Activated naive CD4-positive, alpha-beta T cell treated with anti-CD3 and anti-CD28 coated beads for 36 hours (primary cell): ENCODE measurements at regions not wholly inside any gene's neighbourhood (a gene's known extent, or its start where the extent isn't known, plus 50 kb on each side); places are given as distances from the start of the nearest gene placed in this dataset.

ENCODE experiments used
- CTCF ChIA-PET: fragments of 350-600 bp; sonication (Branson Sonifier 250); formaldehyde crosslinking; loops from one replicate; lab custom pipeline; 2021; ENCODE audit warnings: antibody characterized with exemption; lab: Charles Lee
- DNase-seq: peaks from one replicate; pipeline ENCODE4 v3.0.0-alpha.2; 2020
- H3K27ac Mint-ChIP-seq: one replicate; pipeline ENCODE4 v1.8.0; 2021; ENCODE audit warnings: mild to moderate bottlenecking, mixed read lengths
- H3K27me3 Mint-ChIP-seq: one replicate; pipeline ENCODE4 v1.8.0; 2021; ENCODE audit warnings: low read depth, mixed read lengths
- H3K36me3 Mint-ChIP-seq: one replicate; pipeline ENCODE4 v1.8.0; 2021; ENCODE audit warnings: low read depth, mixed read lengths
- H3K4me1 Mint-ChIP-seq: one replicate; pipeline ENCODE4 v1.8.0; 2021; ENCODE audit warnings: low read depth, mixed read lengths
- H3K4me3 Mint-ChIP-seq: one replicate; pipeline ENCODE4 v1.8.0; 2021; ENCODE audit warnings: mild to moderate bottlenecking, moderate library complexity, mixed read lengths
- H3K9me3 Mint-ChIP-seq: one replicate; pipeline ENCODE4 v1.8.0; 2021; ENCODE audit warnings: mixed read lengths
- intact Hi-C: fragments of 100-400 bp; cut with micrococcal nuclease; formaldehyde crosslinking; loops from one replicate; pipeline ENCODE4 v1.15.1; 2023

DNA sequence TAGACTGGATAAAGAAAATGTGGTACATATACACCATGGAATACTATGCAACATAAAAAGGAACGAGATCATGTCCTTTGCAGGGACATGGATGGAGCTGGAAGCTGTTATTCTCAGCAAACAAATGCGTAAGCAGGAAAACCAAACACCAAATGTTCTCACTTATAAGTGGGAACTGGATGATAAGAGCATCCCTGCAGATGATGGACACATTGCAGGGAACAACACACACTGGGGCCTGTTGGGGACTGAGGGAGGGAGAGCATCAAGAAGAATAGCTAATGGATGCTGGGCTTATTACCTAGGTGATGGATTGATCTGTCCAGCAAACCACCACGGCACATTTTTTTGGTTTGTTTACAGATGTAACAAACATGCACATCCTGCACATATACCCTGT, 470.5 kb upstream of the CITED2 start:
- H3K4me1 Mint-ChIP-seq: no peaks in the 10 kb centered on the region
- CTCF ChIA-PET: no interaction called here
- no peak overlapping the region for H3K27ac Mint-ChIP-seq
- no peaks in the 10 kb centered on the region for H3K27me3 Mint-ChIP-seq
- H3K4me3 Mint-ChIP-seq: no peak overlapping the region
- H3K9me3 Mint-ChIP-seq: no peaks in the 10 kb centered on the region
- DNase-seq: no peak
- intact Hi-C loops: no loop called here
- H3K36me3 Mint-ChIP-seq: no peaks in the 10 kb centered on the region

GRCh38 chr6:139841794-139842215, 467.4 kb upstream of the CITED2 start:
- H3K27me3 Mint-ChIP-seq: no peaks in the 10 kb centered on the region
- CTCF ChIA-PET: interaction anchor here (0.9 kb wide), 1 partner anchor 472 kb away, joined by 3 read pairs; no protein-coding TSS in a partner anchor
- H3K27ac Mint-ChIP-seq: no peak overlapping the region
- intact Hi-C loops: no loop called here
- no peaks in the 10 kb centered on the region for H3K36me3 Mint-ChIP-seq
- no peak for DNase-seq
- peaks cover 2% of the 10 kb centered on the region for H3K9me3 Mint-ChIP-seq
- H3K4me3 Mint-ChIP-seq: no peak overlapping the region
- H3K4me1 Mint-ChIP-seq: no peaks in the 10 kb centered on the region

DNA sequence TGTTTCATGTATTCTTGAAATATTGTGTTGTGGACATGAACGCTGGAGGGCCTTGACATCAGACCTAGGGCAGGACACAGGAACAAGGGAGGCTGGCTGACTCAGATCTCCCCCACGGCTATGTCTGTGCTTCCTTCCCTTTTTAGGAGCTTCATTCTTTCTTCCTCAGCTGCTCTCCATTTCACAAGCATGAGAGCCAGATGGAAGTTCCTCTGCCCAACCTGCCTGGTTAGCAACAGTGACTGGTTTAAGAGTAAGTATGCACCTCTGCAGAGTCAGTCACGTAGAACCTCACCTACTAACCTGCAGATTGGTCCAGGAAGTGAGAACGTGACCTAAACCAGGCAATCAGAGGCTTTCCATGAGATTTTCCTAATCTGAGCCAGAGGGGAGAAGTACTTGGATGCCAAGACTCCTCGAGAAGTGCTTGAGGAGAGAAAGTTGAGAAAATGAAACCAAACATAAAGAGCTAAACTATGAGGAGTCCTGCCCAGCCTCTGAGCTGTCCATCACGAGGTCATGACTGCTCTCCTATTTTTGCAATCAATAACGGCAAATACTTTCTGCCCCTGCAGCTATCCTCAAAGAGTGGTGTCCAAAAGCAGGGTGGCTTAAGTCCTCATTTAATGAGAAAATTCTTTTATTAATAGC, 465.2 kb upstream of the CITED2 start:
- Mint-ChIP-seq H3K9me3 (peaks cover 2% of the 10 kb centered on the region), H3K4me1 (no peaks in the 10 kb centered on the region), H3K27me3 (no peaks in the 10 kb centered on the region), H3K4me3 (no peak overlapping the region), H3K27ac (no peak overlapping the region), H3K36me3 (no peaks in the 10 kb centered on the region)
- intact Hi-C loops: no loop called here
- CTCF ChIA-PET: no interaction called here
- no peak for DNase-seq

DNA sequence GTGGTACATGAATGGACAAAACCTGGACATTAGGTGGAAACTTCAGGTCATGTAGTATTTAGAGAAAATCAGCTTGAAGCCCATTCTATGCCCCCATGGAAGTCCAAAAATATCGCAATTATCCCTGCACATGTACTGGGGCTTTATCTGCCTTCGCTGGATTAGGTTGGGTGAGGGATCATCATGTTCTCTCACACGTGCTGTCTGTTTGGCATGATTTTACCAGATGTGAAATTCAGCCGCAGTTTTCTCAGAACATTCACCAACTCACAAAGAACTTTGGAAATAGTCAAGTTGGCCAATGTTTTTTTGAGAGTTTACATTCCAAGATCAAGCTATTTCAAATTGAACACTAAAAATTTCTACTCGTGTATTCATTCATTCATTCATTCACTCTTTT, 459.8 kb upstream of the CITED2 start:
- H3K27me3 Mint-ChIP-seq: peaks cover 6% of the 10 kb centered on the region
- H3K9me3 Mint-ChIP-seq: peaks cover 2% of the 10 kb centered on the region
- no peak overlapping the region for H3K27ac Mint-ChIP-seq
- CTCF ChIA-PET: no interaction called here
- no peaks in the 10 kb centered on the region for H3K4me1 Mint-ChIP-seq
- H3K4me3 Mint-ChIP-seq: no peak overlapping the region
- no peaks in the 10 kb centered on the region for H3K36me3 Mint-ChIP-seq
- no peak for DNase-seq
- intact Hi-C loops: no loop called here

GRCh38 chr6:139833592-139833991, 459.1 kb upstream of the CITED2 start:
- CTCF ChIA-PET: no interaction called here
- Mint-ChIP-seq H3K36me3 (no peaks in the 10 kb centered on the region), H3K27ac (no peak overlapping the region), H3K4me1 (no peaks in the 10 kb centered on the region), H3K9me3 (no peaks in the 10 kb centered on the region), H3K4me3 (no peak overlapping the region), H3K27me3 (peaks cover 6% of the 10 kb centered on the region)
- intact Hi-C loops: no loop called here
- no peak for DNase-seq

GRCh38 chr6:139832493-139833305, 458.3 kb upstream of the CITED2 start:
- no peaks in the 10 kb centered on the region for H3K4me1 Mint-ChIP-seq
- H3K27ac Mint-ChIP-seq: no peak overlapping the region
- CTCF ChIA-PET: no interaction called here

GRCh38 chr6:139829576-139829975, 455.1 kb upstream of the CITED2 start:
- no peak overlapping the region for H3K27ac Mint-ChIP-seq
- peaks cover 13% of the 10 kb centered on the region for H3K27me3 Mint-ChIP-seq
- no peak for DNase-seq
- intact Hi-C loops: no loop called here
- H3K4me3 Mint-ChIP-seq: no peak overlapping the region
- no peaks in the 10 kb centered on the region for H3K36me3 Mint-ChIP-seq
- no peaks in the 10 kb centered on the region for H3K9me3 Mint-ChIP-seq
- CTCF ChIA-PET: no interaction called here
- H3K4me1 Mint-ChIP-seq: no peaks in the 10 kb centered on the region

More at GRCh38 chr6:139832493-139833305, 458.3 kb upstream of the CITED2 start:
- Mint-ChIP-seq H3K4me3 (no peak overlapping the region), H3K27me3 (peaks cover 9% of the 10 kb centered on the region), H3K36me3 (no peaks in the 10 kb centered on the region), H3K9me3 (no peaks in the 10 kb centered on the region)
- DNase-seq: no peak
- intact Hi-C loops: no loop called here

DNA sequence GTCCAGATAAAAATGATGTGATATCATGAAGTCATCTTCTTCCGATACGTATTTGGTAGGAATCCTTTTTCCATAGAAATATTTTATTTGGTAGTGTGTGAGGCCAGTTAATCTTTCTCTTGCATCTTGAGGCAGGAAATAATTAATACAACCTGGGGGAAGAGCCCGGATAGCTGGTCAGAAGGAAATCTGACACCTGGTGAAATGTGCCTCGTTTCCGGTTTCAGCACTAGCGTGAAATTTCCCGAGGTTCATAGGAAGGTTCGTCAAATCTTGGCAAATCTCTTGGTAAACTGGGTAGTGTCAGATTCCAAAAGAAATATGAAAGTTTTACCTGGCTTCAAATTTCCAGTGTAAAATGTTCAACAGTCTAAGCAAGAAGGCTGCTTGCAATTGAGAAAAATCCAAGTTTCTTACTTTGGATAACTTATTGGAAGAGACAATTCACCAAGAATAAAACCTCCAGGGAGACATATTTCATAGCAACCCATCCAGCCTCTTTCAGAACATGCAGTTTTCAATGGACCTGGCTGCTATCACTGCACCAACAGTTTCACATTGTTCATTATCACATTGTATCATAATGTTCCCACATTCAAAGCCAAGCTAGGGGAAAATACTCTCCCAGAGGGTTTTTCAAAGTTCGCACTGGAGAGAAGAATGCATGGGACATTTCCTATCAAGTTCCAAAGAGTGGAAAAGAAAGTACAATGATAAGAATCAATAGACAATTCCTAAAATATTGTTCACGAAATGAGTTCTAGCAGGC, 454.5 kb upstream of the CITED2 start:
- intact Hi-C loops: no loop called here
- Mint-ChIP-seq H3K4me1 (no peaks in the 10 kb centered on the region), H3K36me3 (no peaks in the 10 kb centered on the region), H3K27ac (no peak overlapping the region), H3K9me3 (no peaks in the 10 kb centered on the region), H3K4me3 (no peak overlapping the region), H3K27me3 (peaks cover 13% of the 10 kb centered on the region)
- DNase-seq: no peak
- CTCF ChIA-PET: no interaction called here

DNA sequence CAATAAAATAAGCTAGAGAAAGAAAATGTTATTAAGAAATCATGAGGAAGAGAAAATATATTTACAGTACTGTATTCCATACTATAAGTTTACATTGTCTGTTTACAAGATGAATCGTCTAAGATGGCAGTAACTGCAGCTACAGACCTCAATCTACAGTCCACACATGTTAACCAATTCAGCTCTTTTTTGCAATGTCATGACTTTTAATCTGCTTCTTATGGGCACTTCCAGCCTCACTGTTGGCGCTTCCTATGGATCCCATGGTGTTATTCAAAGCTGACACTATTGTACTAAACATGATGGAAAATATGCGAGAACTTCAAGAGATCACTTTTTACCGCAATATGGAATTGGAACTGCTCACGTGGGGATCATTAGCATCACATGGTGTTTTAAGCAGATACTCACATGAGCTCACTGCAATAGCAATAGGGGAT, 451.5 kb upstream of the CITED2 start:
- Mint-ChIP-seq H3K9me3 (no peaks in the 10 kb centered on the region), H3K27ac (no peak overlapping the region), H3K4me1 (no peaks in the 10 kb centered on the region), H3K36me3 (no peaks in the 10 kb centered on the region), H3K4me3 (no peak overlapping the region), H3K27me3 (peaks cover 12% of the 10 kb centered on the region)
- intact Hi-C loops: no loop called here
- CTCF ChIA-PET: no interaction called here
- DNase-seq: no peak

GRCh38 chr6:139824864-139825263, 450.4 kb upstream of the CITED2 start:
- intact Hi-C loops: no loop called here

DNA sequence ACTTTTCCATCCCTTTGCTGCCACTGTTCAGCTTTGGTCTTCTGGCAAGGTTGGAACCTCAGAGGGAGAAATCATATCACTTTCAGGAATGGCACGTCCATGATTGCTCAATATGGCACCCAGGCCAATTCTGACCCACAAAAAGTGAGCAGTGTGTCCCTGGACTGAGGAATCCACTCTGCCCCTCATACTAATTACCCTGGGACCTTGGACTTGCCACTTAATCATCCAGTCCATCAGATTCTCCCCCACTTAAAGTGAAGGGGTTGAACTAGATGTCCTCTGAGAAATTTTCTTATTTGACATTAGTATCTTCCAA, 449.3 kb upstream of the CITED2 start:
- Mint-ChIP-seq H3K4me3 (no peak overlapping the region), H3K27me3 (peaks cover 11% of the 10 kb centered on the region), H3K9me3 (no peaks in the 10 kb centered on the region), H3K27ac (no peak overlapping the region), H3K36me3 (no peaks in the 10 kb centered on the region), H3K4me1 (no peaks in the 10 kb centered on the region)
- DNase-seq: no peak
- CTCF ChIA-PET: no interaction called here
- intact Hi-C loops: no loop called here

More at GRCh38 chr6:139824864-139825263, 450.4 kb upstream of the CITED2 start:
- H3K4me1 Mint-ChIP-seq: no peaks in the 10 kb centered on the region
- no peaks in the 10 kb centered on the region for H3K9me3 Mint-ChIP-seq
- CTCF ChIA-PET: no interaction called here
- H3K4me3 Mint-ChIP-seq: no peak overlapping the region
- peaks cover 11% of the 10 kb centered on the region for H3K27me3 Mint-ChIP-seq
- H3K36me3 Mint-ChIP-seq: no peaks in the 10 kb centered on the region
- no peak for DNase-seq
- H3K27ac Mint-ChIP-seq: no peak overlapping the region

- no peak for DNase-seq
- Mint-ChIP-seq H3K27me3 (peaks cover 9% of the 10 kb centered on the region), H3K27ac (no peak overlapping the region), H3K36me3 (no peaks in the 10 kb centered on the region), H3K4me1 (no peaks in the 10 kb centered on the region), H3K4me3 (no peak overlapping the region), H3K9me3 (no peaks in the 10 kb centered on the region)
- CTCF ChIA-PET: no interaction called here
- intact Hi-C loops: no loop called here
These were observed 448.8 kb upstream of the CITED2 start for GRCh38 chr6:139823099-139823807.
